ENCODE measurements at regions not wholly inside any gene's neighbourhood (a gene's known extent, or its start where the extent isn't known, plus 50 kb on each side); places are given as distances from the start of the nearest gene placed in this dataset.

GRCh38 chr17:36696805-36697204 lies 95.4 kb downstream of the MRM1 start:
- TF ChIP-seq CTCF (IDR thresholded peaks at IDR 0.05) (no peak), EZH2 (IDR thresholded peaks at IDR 0.05) (no peak), EZH2phosphoT487 (IDR thresholded peaks at IDR 0.05) (no peak)

Measured in neural progenitor cell (in vitro differentiated cells).